Sciatic nerve (tissue), 2 donors: ENCODE measurements at regions not wholly inside any gene's neighbourhood (a gene's known extent, or its start where the extent isn't known, plus 50 kb on each side); places are given as distances from the start of the nearest gene placed in this dataset.
"Not testable (repeated sequence)": the region's sequence is repeated elsewhere in the genome, so short reads cannot be mapped to it uniquely, and the experiment has no call there.

Source experiments
- ATAC-seq: fragments of 200-7000 bp; cut with Tn5 transposase; one replicate; pipeline ENCODE4 v1.9.1; 2020; ENCODE audit warnings: mild to moderate bottlenecking, moderate library complexity
- DNase-seq: peaks from one replicate; pipeline ENCODE4 v3.0.0-alpha.2; 2020; ENCODE audit warnings: low spot score
- intact Hi-C: fragments of 100-400 bp; cut with DNase I; formaldehyde crosslinking; loops from one replicate; pipeline ENCODE4 v1.14.2; 2022
- donor health status: DM: no; HTN: no; CAD: no.
- donor health status: DM: no; HTN: no; CAD: no.

- DNase-seq (no peak), ATAC-seq (no peak)
- intact Hi-C loops = no loop called here
These were observed 404.9 kb downstream of the LTN1 start for GRCh38 chr21:28587748-28588147.

- ATAC-seq (no peak), DNase-seq (no peak)
- intact Hi-C loops = no loop called here
These were observed 410.7 kb downstream of the LTN1 start for GRCh38 chr21:28581976-28582375.

- ATAC-seq = peak; percentile 65
- intact Hi-C loops, DNase-seq: not testable (repeated sequence)
These were observed 411.4 kb downstream of the LTN1 start for GRCh38 chr21:28581311-28581731.

GRCh38 chr21:28580585-28580984 is 412.1 kb downstream of the LTN1 start:
- intact Hi-C loops = no loop called here

GRCh38 chr21:28579986-28580550 is 412.6 kb downstream of the LTN1 start:
- intact Hi-C loops = no loop called here
- DNase-seq = no peak
- ATAC-seq = no peak

More at GRCh38 chr21:28580585-28580984, 412.1 kb downstream of the LTN1 start:
- no peak for DNase-seq
- no peak for ATAC-seq

- ATAC-seq (no peak), DNase-seq (no peak)
- intact Hi-C loops = no loop called here
These were observed 424.0 kb downstream of the LTN1 start for GRCh38 chr21:28568692-28569091.

GRCh38 chr21:28563933-28564332 is 428.7 kb downstream of the LTN1 start:
- DNase-seq, intact Hi-C loops, ATAC-seq: not testable (repeated sequence)

- ATAC-seq (no peak), DNase-seq (no peak)
- intact Hi-C loops = no loop called here
These were observed 430.9 kb downstream of the LTN1 start for GRCh38 chr21:28561772-28562171.

- no peak for ATAC-seq
- no peak for DNase-seq
- intact Hi-C loops = no loop called here
These were observed 437.8 kb downstream of the LTN1 start for GRCh38 chr21:28554660-28555475.

- no peak for DNase-seq
- no peak for ATAC-seq
- intact Hi-C loops = no loop called here
These were observed 442.4 kb downstream of the LTN1 start for GRCh38 chr21:28550057-28550825.

- ATAC-seq (no peak), DNase-seq (no peak)
- intact Hi-C loops = no loop called here
These were observed 444.4 kb downstream of the LTN1 start for GRCh38 chr21:28548291-28548690.

GRCh38 chr21:28547766-28548165 is 444.9 kb downstream of the LTN1 start:
- ATAC-seq = no peak
- DNase-seq = no peak
- intact Hi-C loops = no loop called here

- ATAC-seq = no peak
- intact Hi-C loops = no loop called here
- DNase-seq = no peak
These were observed 448.7 kb downstream of the LTN1 start for GRCh38 chr21:28543975-28544374.

- intact Hi-C loops = no loop called here
- DNase-seq = no peak
- no peak for ATAC-seq
These were observed 451.1 kb downstream of the LTN1 start for GRCh38 chr21:28541371-28542112.

- DNase-seq (no peak), ATAC-seq (no peak)
- intact Hi-C loops = no loop called here
These were observed 452.2 kb downstream of the LTN1 start for GRCh38 chr21:28540514-28540913.

GRCh38 chr21:28539623-28539988 is 453.1 kb downstream of the LTN1 start:
- DNase-seq (no peak), ATAC-seq (no peak)
- intact Hi-C loops = no loop called here

GRCh38 chr21:28538987-28539622 is 453.6 kb downstream of the LTN1 start:
- ATAC-seq (no peak), DNase-seq (no peak)
- intact Hi-C loops = no loop called here

- no peak for DNase-seq
- no peak for ATAC-seq
- intact Hi-C loops = no loop called here
These were observed 455.2 kb downstream of the LTN1 start for GRCh38 chr21:28537371-28538079.
